Fibroblast of villous mesenchyme (primary cell): ENCODE measurements at regions not wholly inside any gene's neighbourhood (a gene's known extent, or its start where the extent isn't known, plus 50 kb on each side); places are given as distances from the start of the nearest gene placed in this dataset.
"Not testable (repeated sequence)": the region's sequence is repeated elsewhere in the genome, so short reads cannot be mapped to it uniquely, and the experiment has no call there.

Experiments used
- DNase-seq: peaks from one replicate; pipeline ENCODE4 v3.0.0-alpha.2; 2010; ENCODE audit warnings: low read depth
- H3K4me3 ChIP-seq: 2 replicates; pipeline ENCODE4 v1.5.1; 2011; ENCODE audit warnings: low read depth, mild to moderate bottlenecking, low read length
- TF ChIP-seq, protein P1 (sequence below): IDR thresholded peaks from 2 replicates; pipeline ENCODE4 v1.5.1; 2012; ENCODE audit warnings: low read depth, mild to moderate bottlenecking, low read length; ENCODE audit not compliant: insufficient read depth

DNA sequence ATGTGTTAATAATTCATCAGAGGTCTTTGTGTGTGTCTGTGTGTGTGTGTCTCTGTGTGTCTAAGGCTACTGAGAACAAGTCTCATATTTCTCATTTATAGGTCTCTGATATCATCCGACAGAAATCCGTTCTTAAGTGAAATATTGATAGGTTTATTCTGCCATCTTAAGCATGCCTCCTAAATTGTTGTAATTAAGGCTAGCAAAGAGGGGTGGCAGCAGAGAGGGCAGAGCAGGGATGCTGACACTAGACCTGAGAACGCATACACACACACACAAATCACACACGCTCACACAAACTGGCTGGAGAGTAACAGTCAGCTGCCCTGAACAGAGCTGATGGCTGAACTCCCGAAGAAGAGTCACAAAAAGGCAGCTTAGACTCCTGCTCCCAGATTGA, 84.9 kb upstream of the LRFN2 start:
- H3K4me3 ChIP-seq: no peak overlapping the region
- DNase-seq: no peak
- TF ChIP-seq, protein P1, sequence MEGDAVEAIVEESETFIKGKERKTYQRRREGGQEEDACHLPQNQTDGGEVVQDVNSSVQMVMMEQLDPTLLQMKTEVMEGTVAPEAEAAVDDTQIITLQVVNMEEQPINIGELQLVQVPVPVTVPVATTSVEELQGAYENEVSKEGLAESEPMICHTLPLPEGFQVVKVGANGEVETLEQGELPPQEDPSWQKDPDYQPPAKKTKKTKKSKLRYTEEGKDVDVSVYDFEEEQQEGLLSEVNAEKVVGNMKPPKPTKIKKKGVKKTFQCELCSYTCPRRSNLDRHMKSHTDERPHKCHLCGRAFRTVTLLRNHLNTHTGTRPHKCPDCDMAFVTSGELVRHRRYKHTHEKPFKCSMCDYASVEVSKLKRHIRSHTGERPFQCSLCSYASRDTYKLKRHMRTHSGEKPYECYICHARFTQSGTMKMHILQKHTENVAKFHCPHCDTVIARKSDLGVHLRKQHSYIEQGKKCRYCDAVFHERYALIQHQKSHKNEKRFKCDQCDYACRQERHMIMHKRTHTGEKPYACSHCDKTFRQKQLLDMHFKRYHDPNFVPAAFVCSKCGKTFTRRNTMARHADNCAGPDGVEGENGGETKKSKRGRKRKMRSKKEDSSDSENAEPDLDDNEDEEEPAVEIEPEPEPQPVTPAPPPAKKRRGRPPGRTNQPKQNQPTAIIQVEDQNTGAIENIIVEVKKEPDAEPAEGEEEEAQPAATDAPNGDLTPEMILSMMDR: peak; percentile 6

DNA sequence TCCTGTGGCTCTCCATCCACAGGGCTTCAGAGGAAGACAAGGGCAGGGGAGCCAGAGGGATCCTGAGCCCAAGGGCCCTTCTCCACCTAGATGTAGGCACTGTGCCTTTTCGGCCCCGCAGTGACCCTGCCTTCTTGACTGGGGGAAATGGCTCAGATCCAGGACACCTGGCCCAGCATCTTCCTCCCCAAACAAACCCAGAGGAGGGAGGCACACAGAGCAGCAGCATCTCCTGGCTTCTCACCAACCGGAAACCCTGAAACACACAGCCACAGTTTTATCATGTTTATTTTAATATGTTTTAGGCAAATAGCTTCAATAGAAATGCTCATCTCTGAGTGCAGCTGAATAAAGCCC, 84.5 kb upstream of the LRFN2 start:
- no peak for DNase-seq
- H3K4me3 ChIP-seq: no peak overlapping the region
- TF ChIP-seq, protein P1: no peak

DNA sequence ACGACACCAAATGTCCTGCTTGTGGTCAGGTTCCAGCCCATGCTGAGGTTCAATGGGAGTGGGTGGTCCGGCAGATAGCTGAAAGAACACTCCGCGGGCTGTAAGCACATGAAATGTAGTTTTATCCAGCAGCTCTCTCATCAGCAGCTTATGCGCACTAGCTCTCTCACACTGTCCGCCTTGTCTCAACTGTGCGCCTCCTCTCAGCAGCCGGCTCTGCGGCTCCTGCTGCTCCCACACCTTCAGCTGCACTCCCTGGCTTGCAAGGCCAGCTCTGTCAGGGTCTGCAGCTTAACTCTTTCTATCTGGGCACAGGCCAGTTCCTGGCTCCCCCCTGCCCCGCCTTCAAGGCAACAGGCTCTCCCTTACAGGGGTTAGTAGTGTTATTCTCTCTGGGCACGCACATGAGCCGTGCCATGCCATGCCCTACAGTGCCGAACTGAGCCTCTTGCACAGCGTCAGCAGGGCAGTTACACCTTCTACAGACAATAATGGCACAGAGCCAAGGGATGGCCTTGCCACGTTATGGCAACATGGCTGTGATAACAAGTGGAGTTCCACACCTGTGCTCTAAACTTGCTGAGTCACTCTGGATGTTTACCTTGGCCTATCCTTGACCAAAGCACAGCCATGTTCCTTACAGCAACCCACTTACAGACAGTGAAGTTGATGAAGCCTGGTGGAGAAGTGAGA, 84.0 kb upstream of the LRFN2 start:
- H3K4me3 ChIP-seq: no peak overlapping the region
- TF ChIP-seq, protein P1: no peak
- DNase-seq: no peak

DNA sequence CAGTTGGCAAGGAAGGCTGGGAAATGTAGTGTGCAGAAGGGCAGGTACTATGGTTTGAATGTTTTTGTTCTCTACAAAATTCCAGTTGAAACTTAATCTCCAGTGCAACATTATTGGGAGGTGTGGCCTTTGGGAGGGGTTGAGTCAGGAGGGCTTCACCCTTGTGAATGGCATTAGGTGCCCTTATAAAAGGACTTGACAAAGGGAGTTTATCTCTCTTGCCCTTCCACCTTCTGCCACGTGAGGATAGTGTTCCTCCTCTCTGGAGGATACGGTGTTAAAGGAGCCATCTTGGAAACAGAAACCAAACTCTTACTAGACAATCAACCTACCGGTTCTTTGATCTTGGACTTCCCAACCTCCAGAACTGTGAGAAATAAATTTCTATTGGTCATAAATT, 82.2 kb upstream of the LRFN2 start:
- TF ChIP-seq, protein P1: no peak
- DNase-seq: no peak
- H3K4me3 ChIP-seq: no peak overlapping the region

DNA sequence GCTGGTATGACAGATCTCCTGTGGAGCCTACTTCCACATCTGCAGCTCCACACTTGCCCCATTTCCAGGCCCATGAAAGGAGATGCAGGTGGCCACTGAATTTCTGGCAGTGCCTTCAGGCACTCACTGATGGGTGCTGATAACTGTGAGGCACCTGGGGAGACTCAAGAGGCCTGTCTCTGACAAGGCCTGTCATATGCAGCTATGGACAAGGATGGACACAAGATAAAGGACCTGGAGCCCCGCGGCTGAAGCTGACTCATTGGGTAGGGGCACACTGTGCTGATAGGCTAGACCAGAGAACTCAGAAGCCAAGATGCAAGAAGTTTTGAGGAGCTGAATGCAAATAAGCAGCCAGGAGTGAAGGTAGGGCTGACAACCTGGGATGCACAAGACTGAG, 81.0 kb upstream of the LRFN2 start:
- DNase-seq: no peak
- H3K4me3 ChIP-seq: no peak overlapping the region
- TF ChIP-seq, protein P1: no peak

DNA sequence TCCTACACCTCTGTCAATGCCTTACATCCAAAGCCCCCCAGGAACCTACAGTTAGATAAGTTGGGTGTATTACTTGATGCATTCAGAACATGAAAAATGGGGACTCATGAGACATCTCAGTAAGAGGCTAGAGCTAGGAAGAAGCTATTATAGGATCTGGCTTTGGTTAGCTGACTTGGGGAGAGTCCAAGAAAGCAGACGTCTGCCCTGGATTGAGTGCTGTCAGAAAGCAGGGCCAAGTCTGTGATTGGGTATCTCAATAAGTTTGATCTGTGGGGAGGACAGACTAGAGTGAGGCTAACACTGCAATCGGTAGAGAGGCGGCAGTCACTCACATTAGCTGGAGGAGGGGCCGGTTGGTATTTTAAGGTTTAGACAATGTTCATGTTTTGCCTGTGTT, 79.4 kb upstream of the LRFN2 start:
- no peak for DNase-seq
- no peak overlapping the region for H3K4me3 ChIP-seq
- TF ChIP-seq, protein P1: no peak

DNA sequence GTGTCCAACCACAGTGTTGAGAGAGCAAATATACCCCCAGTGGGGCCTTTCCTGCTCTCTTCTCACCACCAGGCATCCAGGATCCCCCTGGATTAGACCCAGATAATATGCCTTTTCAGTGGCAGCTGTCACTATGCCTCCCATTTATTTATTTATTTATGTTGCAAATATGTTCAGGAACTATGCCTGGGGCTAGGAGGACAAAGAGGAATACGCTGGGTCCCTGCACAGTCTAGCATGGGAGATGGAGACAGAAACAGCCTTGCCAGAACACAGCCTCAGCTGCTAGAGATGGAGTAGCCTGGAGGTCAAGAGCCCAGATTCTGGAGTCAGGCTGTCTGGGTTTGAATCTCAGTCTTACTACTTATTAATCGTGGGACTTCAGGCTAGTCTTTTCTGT, 74.6 kb upstream of the LRFN2 start:
- no peak for DNase-seq
- H3K4me3 ChIP-seq: no peak overlapping the region
- TF ChIP-seq, protein P1: no peak

DNA sequence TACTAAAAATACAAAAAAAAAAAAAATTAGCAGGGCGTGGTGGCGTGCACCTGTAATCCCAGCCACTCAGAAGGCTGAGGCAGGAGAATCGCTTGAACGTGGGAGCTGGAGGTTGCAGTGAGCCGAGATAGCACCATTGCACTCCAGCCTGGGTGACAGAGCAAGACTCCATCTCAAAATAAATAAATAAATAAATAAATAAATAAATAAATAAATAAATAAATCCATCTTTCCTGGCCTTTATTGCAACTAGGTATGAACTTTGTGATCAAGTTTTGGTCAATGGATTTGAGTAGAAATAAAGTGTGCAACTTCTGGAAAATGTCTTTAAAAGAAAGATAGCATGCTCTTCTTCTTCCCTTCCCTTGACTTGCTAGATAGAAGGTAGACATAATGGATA, 69.6 kb upstream of the LRFN2 start:
- DNase-seq, H3K4me3 ChIP-seq: not testable (repeated sequence)
